C4-2B (cell line): ENCODE measurements at regions not wholly inside any gene's neighbourhood (a gene's known extent, or its start where the extent isn't known, plus 50 kb on each side); places are given as distances from the start of the nearest gene placed in this dataset.

Source experiments
- CTCF ChIP-seq: fragments of 450-650 bp; conservative IDR thresholded peaks from 2 replicates; pipeline ENCODE4 v1.5.1; 2017; ENCODE audit warnings: mild to moderate bottlenecking
- ZFX ChIP-seq: fragments of 450-650 bp; IDR thresholded peaks from 2 replicates; pipeline ENCODE4 v1.6.1; 2017

- TF ChIP-seq CTCF (no peak), ZFX (no peak)
These were observed 50.8 kb upstream of the THSD7B start for GRCh38 chr2:136714452-136714951.
